AG04449 (cell line): ENCODE measurements at regions not wholly inside any gene's neighbourhood (a gene's known extent, or its start where the extent isn't known, plus 50 kb on each side); places are given as distances from the start of the nearest gene placed in this dataset.

Experiments
- CTCF ChIA-PET: fragments of 350-600 bp; formaldehyde crosslinking; extraction: SDS; loops from one replicate; lab custom pipeline; 2021; ENCODE audit warnings: antibody characterized with exemption; lab: Yijun Ruan, JAX
- POLR2A ChIA-PET: fragments of 400-600, 350-600 bp; formaldehyde crosslinking; extraction: SDS; loops from one replicate; lab custom pipeline; 2020; ENCODE audit warnings: antibody characterized with exemption, inconsistent platforms; lab: Yijun Ruan, JAX
- DNase-seq: peaks from one replicate; pipeline ENCODE4 v3.0.0-alpha.2; 2010; ENCODE audit warnings: low read depth, low spot score
- H3K4me3 ChIP-seq: 2 replicates; pipeline ENCODE4 v1.5.1; 2011; ENCODE audit warnings: low read depth, mild to moderate bottlenecking, control low read depth, low read length
- TF ChIP-seq, protein P1 (sequence below): IDR thresholded peaks from one replicate; pipeline ENCODE4 v1.5.1; 2011; ENCODE audit warnings: mild to moderate bottlenecking, moderate library complexity, low read length, control low read depth, inconsistent platforms; ENCODE audit not compliant: insufficient read depth; ENCODE audit errors: missing control alignments

DNA sequence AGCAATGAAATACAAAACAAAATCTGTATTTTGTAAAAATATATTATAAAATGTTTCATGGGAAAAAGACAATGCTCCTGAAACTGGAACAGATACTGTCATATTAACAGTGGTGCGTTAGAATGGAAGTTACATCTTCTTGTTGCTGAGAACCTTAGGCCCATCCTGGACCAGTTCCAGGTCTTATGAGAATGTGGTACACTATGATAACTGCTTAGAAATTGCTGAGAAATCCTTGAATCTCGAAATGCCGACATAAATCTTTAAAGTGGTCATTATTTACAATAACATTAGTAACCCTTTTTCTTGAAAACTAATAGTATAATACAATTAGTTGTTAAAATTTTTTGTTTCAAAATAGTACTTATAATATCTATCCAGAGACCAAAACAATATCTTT, 747.9 kb upstream of the NCAM2 start:
- CTCF ChIA-PET, result no interaction called here
- POLR2A ChIA-PET, result no interaction called here

DNA sequence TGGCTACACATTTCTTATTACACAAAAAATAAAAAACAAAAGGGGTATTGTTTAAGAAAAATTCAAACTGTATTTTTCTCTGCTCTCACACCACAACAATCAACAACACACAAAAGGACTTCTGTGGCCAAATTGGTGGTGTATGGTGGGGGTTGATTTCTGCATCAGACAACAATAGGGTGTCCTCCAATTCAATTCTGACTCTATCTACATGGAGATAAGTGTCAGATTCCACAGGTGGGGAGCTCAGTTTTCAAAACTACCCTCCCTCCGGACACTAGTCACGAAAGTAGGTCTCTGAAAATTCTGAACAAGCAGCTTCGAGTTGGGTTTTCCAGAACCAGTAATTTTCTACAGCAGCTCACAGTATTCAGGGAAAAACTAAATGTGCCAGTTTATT, 744.9 kb upstream of the NCAM2 start:
- TF ChIP-seq, protein P1, sequence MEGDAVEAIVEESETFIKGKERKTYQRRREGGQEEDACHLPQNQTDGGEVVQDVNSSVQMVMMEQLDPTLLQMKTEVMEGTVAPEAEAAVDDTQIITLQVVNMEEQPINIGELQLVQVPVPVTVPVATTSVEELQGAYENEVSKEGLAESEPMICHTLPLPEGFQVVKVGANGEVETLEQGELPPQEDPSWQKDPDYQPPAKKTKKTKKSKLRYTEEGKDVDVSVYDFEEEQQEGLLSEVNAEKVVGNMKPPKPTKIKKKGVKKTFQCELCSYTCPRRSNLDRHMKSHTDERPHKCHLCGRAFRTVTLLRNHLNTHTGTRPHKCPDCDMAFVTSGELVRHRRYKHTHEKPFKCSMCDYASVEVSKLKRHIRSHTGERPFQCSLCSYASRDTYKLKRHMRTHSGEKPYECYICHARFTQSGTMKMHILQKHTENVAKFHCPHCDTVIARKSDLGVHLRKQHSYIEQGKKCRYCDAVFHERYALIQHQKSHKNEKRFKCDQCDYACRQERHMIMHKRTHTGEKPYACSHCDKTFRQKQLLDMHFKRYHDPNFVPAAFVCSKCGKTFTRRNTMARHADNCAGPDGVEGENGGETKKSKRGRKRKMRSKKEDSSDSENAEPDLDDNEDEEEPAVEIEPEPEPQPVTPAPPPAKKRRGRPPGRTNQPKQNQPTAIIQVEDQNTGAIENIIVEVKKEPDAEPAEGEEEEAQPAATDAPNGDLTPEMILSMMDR, result no peak
- CTCF ChIA-PET, result no interaction called here
- DNase-seq, result no peak
- no peak overlapping the region for H3K4me3 ChIP-seq
- POLR2A ChIA-PET, result no interaction called here

More for the DNA sequence above, 747.9 kb upstream of the NCAM2 start:
- no peak overlapping the region for H3K4me3 ChIP-seq
- TF ChIP-seq, protein P1, result no peak
- no peak for DNase-seq

- ChIA-PET POLR2A (no interaction called here), CTCF (no interaction called here)
- no peak overlapping the region for H3K4me3 ChIP-seq
- DNase-seq, result no peak
- TF ChIP-seq, protein P1, result no peak
Measured at GRCh38 chr21:20254964-20255363, 743.2 kb upstream of the NCAM2 start.

GRCh38 chr21:20257052-20257740, 741.0 kb upstream of the NCAM2 start:
- DNase-seq, result no peak
- TF ChIP-seq, protein P1, result no peak
- H3K4me3 ChIP-seq, result no peak overlapping the region
- CTCF ChIA-PET, result no interaction called here
- POLR2A ChIA-PET, result no interaction called here

- POLR2A ChIA-PET, result no interaction called here
- TF ChIP-seq, protein P1, result no peak
- CTCF ChIA-PET, result no interaction called here
Measured at GRCh38 chr21:20258542-20258941, 739.7 kb upstream of the NCAM2 start.

GRCh38 chr21:20259031-20259867, 739.0 kb upstream of the NCAM2 start:
- DNase-seq, result no peak
- ChIA-PET POLR2A (no interaction called here), CTCF (no interaction called here)
- H3K4me3 ChIP-seq, result no peak overlapping the region
- TF ChIP-seq, protein P1, result no peak

More at GRCh38 chr21:20258542-20258941, 739.7 kb upstream of the NCAM2 start:
- H3K4me3 ChIP-seq, result no peak overlapping the region
- no peak for DNase-seq
